ENCODE measurements at regions not wholly inside any gene's neighbourhood (a gene's known extent, or its start where the extent isn't known, plus 50 kb on each side); places are given as distances from the start of the nearest gene placed in this dataset.

- TF ChIP-seq, protein P1, sequence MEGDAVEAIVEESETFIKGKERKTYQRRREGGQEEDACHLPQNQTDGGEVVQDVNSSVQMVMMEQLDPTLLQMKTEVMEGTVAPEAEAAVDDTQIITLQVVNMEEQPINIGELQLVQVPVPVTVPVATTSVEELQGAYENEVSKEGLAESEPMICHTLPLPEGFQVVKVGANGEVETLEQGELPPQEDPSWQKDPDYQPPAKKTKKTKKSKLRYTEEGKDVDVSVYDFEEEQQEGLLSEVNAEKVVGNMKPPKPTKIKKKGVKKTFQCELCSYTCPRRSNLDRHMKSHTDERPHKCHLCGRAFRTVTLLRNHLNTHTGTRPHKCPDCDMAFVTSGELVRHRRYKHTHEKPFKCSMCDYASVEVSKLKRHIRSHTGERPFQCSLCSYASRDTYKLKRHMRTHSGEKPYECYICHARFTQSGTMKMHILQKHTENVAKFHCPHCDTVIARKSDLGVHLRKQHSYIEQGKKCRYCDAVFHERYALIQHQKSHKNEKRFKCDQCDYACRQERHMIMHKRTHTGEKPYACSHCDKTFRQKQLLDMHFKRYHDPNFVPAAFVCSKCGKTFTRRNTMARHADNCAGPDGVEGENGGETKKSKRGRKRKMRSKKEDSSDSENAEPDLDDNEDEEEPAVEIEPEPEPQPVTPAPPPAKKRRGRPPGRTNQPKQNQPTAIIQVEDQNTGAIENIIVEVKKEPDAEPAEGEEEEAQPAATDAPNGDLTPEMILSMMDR (IDR thresholded peaks at IDR 0.05) = no peak
- no peak for TF ChIP-seq POLR2A (IDR thresholded peaks at IDR 0.05)
Measured at GRCh38 chr4:155445306-155445705, 68.5 kb upstream of the MAP9 start.
